C4-2B (cell line): ENCODE measurements at regions not wholly inside any gene's neighbourhood (a gene's known extent, or its start where the extent isn't known, plus 50 kb on each side); places are given as distances from the start of the nearest gene placed in this dataset.

Source experiments
- ZFX ChIP-seq: fragments of 450-650 bp; IDR thresholded peaks from 2 replicates; pipeline ENCODE4 v1.6.1; 2017
- TF ChIP-seq, protein P1 (sequence below): fragments of 450-650 bp; conservative IDR thresholded peaks from 2 replicates; pipeline ENCODE4 v1.5.1; 2017; ENCODE audit warnings: mild to moderate bottlenecking

DNA sequence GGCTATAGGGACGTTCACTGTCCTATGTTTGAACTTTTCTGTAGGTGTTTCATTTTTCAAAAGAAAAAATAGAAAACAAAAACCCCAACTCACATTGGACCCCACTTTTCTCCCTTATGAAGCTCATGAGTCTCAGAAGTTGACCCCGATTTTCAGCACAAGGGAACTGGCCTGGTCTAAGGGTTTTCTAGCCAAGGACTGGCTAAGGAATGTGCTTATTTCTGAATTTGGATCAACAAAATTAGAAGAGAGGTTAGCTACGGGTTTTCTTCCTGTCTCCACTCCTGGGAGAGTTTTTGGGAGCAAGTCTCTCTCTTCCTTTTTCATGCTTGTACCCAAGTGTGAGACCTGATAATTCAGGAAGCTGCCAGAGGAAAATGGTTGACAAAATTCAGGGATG, 453.2 kb downstream of the KLF12 start:
- TF ChIP-seq, protein P1, sequence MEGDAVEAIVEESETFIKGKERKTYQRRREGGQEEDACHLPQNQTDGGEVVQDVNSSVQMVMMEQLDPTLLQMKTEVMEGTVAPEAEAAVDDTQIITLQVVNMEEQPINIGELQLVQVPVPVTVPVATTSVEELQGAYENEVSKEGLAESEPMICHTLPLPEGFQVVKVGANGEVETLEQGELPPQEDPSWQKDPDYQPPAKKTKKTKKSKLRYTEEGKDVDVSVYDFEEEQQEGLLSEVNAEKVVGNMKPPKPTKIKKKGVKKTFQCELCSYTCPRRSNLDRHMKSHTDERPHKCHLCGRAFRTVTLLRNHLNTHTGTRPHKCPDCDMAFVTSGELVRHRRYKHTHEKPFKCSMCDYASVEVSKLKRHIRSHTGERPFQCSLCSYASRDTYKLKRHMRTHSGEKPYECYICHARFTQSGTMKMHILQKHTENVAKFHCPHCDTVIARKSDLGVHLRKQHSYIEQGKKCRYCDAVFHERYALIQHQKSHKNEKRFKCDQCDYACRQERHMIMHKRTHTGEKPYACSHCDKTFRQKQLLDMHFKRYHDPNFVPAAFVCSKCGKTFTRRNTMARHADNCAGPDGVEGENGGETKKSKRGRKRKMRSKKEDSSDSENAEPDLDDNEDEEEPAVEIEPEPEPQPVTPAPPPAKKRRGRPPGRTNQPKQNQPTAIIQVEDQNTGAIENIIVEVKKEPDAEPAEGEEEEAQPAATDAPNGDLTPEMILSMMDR: no peak
- no peak for TF ChIP-seq ZFX
